AG04450 (cell line): ENCODE measurements at regions not wholly inside any gene's neighbourhood (a gene's known extent, or its start where the extent isn't known, plus 50 kb on each side); places are given as distances from the start of the nearest gene placed in this dataset.
A peak's percentile ranks its signal among the peaks of the same experiment; 100 is the strongest.
"Not testable (repeated sequence)": the region's sequence is repeated elsewhere in the genome, so short reads cannot be mapped to it uniquely, and the experiment has no call there.

ENCODE experiments used
- CTCF ChIA-PET: fragments of 300-600, 350-600 bp; formaldehyde crosslinking; extraction: SDS; loops from one replicate; lab custom pipeline; 2022; ENCODE audit warnings: antibody characterized with exemption, inconsistent platforms; lab: Charles Lee
- POLR2A ChIA-PET: fragments of 350-600 bp; formaldehyde crosslinking; extraction: SDS; loops from one replicate; lab custom pipeline; 2021; ENCODE audit warnings: antibody characterized with exemption, inconsistent platforms; lab: Yijun Ruan, JAX
- DNase-seq: peaks from one replicate; pipeline ENCODE4 v3.0.0-alpha.2; 2011; ENCODE audit warnings: low read depth, low spot score
- H3K27ac ChIP-seq: one replicate; pipeline ENCODE4 v1.5.1; 2012; ENCODE audit warnings: low read depth, low read length, control low read depth
- H3K27me3 ChIP-seq: one replicate; pipeline ENCODE4 v1.6.0; 2012; ENCODE audit warnings: low read length; ENCODE audit not compliant: control insufficient read depth, insufficient read depth
- H3K4me3 ChIP-seq: 2 replicates; pipeline ENCODE4 v1.5.1; 2011; ENCODE audit warnings: mild to moderate bottlenecking, low read depth, low read length, control low read depth
- H3K9me3 ChIP-seq: 2 replicates; pipeline ENCODE4 v1.5.1; 2012; ENCODE audit warnings: low read length; ENCODE audit not compliant: control insufficient read depth, insufficient read depth
- TF ChIP-seq, protein P1 (sequence below): IDR thresholded peaks from 2 replicates; pipeline ENCODE4 v1.5.1; 2011; ENCODE audit warnings: low read depth, low read length, control low read depth, inconsistent platforms

DNA sequence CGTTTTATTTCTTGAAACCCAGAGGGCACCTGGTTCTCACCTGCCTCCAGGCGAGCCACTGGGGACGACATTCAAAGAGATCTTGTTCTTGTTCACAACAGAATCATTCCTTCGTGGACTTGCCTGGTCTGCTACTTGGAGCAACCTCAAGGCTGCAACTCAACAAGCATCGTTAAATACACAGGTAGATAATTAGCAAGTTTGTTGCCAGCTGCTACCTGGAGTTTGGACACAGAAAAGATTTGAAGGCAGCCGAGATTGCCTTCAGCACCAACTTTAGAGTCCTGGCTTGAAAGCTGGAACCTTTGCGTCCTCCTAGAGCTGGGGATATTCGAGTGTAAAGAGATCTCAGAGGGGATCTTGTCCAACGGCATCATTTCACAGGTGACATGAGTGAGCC is 89.6 kb upstream of the C7orf33 start:
- Histone ChIP-seq H3K27ac (no peak overlapping the region), H3K27me3 (no peaks in the 10 kb centered on the region), H3K4me3 (no peak overlapping the region), H3K9me3 (no peaks in the 10 kb centered on the region)
- TF ChIP-seq, protein P1, sequence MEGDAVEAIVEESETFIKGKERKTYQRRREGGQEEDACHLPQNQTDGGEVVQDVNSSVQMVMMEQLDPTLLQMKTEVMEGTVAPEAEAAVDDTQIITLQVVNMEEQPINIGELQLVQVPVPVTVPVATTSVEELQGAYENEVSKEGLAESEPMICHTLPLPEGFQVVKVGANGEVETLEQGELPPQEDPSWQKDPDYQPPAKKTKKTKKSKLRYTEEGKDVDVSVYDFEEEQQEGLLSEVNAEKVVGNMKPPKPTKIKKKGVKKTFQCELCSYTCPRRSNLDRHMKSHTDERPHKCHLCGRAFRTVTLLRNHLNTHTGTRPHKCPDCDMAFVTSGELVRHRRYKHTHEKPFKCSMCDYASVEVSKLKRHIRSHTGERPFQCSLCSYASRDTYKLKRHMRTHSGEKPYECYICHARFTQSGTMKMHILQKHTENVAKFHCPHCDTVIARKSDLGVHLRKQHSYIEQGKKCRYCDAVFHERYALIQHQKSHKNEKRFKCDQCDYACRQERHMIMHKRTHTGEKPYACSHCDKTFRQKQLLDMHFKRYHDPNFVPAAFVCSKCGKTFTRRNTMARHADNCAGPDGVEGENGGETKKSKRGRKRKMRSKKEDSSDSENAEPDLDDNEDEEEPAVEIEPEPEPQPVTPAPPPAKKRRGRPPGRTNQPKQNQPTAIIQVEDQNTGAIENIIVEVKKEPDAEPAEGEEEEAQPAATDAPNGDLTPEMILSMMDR = no peak
- ChIA-PET POLR2A (no interaction called here), CTCF (interaction anchor here (2.2 to 5.7 kb wide), 2 partner anchors 462 to 467 kb away, joined by 6 to 51 read pairs; no protein-coding TSS in a partner anchor)
- no peak for DNase-seq

DNA sequence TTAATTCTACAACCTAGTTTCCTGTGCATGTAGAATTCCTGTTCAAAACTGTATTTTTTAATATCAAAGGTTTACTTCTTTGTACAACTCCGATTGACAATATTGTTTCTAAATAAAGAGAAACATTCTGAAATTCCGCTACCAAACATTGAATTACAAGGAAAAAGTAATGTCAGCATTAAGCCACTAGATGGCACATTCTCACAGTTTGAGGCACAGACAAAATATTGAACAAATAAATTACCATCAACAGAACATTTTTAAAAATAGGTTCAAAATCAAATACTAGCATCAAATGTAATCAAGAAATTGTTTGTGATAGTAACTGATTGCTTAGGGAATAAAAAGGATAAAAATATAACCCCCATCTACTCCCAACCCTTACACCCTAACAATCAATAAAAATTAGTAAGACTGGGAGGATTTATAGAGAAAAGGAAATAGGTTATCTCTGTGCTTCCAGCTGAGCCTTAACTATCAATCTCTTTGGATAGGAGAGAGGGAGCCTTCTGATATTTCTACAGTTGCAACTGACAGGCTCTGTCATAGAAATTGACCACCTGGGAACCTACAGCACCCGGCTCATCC is 86.6 kb upstream of the C7orf33 start:
- TF ChIP-seq, protein P1 = peak; percentile 70
- POLR2A ChIA-PET = no interaction called here
- DNase-seq = no peak
- no peak overlapping the region for H3K4me3 ChIP-seq
- H3K9me3 ChIP-seq = no peaks in the 10 kb centered on the region
- no peak overlapping the region for H3K27ac ChIP-seq
- no peaks in the 10 kb centered on the region for H3K27me3 ChIP-seq
- CTCF ChIA-PET = interaction anchor here (0.5 to 5.7 kb wide), 7 partner anchors 18 to 528 kb away, joined by 3 to 51 read pairs (median 6); no protein-coding TSS in a partner anchor

DNA sequence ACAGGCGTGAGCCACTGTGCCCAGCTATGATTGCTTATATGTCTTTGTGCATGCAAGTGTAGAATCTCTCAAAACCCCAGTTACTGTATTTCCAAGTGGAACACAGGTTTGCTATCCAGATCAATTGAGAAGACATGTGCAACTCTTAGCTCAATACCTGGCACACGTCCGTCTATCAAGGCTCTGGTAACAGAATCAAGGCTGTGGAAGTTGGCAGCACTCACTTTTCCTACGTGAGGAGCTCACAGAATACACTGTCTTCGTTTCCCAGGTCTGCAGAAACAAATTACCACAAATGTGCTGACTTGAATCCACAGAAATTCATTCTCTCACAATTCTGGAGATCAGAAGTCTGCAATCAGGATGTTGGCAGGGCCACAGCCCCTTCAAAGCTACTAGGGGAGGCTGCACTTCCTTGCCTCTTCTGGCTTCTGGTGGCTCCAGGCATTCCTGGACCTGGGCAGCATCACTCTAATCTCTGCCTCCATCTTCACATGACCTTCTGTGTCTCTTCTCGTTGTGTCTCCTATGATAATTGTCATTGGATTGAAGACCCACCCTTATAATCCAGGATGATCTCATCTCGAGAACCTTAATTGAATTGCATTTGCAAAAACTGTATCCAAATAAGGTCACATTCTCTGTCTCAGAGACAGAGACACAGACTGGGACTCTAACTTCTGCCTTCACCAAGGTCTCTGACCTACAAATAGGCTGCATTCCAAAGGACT is 84.8 kb upstream of the C7orf33 start:
- H3K9me3 ChIP-seq = no peaks in the 10 kb centered on the region
- CTCF ChIA-PET = interaction anchor here (0.7 to 5.7 kb wide), 4 partner anchors 13 to 460 kb away, joined by 3 to 51 read pairs (median 9); no protein-coding TSS in a partner anchor
- no peak for DNase-seq
- POLR2A ChIA-PET = no interaction called here
- H3K27ac ChIP-seq = no peak overlapping the region
- no peak overlapping the region for H3K4me3 ChIP-seq
- TF ChIP-seq, protein P1 = no peak
- no peaks in the 10 kb centered on the region for H3K27me3 ChIP-seq

DNA sequence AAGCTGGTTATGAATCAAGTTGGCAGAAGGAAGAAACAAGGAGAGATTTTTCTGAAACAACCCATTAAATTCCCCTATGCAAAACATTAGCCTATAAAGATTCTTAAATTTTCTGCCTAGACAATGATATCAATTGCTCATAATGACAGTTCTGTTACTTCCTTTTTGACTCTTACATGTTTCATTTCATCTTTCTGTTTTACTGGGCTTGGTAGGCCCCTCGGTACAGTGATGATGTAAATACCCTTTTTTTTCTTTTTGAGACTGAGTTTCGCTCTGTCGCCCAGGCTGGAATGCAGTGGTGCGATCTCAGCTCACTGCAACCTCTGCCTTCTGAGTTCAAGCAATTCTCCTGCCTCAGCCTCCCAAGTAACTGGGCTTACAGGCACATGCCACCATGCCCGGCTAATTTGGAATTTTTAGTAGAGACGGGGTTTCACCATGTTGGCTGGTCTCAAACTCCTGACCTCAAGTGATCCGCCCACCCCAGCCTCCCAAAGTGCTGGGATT is 83.4 kb upstream of the C7orf33 start:
- H3K9me3 ChIP-seq, H3K27ac ChIP-seq, CTCF ChIA-PET, POLR2A ChIA-PET, DNase-seq, H3K4me3 ChIP-seq, H3K27me3 ChIP-seq: not testable (repeated sequence)

DNA sequence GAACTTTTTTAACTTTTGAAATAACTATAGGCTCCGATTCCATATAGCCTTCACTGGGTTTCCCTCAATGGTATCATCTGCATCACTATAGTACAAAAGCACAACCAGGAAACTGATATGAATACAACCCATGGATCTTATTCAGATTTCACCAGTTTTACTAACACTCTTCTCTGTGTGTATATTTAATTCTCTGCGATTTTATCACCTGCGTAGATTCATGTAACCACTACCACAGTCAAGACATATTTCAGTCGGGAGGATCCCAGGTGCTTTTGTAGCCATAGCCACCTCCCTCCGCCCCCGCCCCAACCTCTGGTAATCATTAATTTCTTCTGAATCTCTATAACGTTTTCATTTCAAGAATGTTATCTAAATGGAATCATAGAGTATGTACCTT is 82.8 kb upstream of the C7orf33 start:
- H3K4me3 ChIP-seq = no peak overlapping the region
- CTCF ChIA-PET = no interaction called here
- no peak overlapping the region for H3K27ac ChIP-seq
- TF ChIP-seq, protein P1 = no peak
- no peaks in the 10 kb centered on the region for H3K27me3 ChIP-seq
- no peaks in the 10 kb centered on the region for H3K9me3 ChIP-seq
- POLR2A ChIA-PET = no interaction called here
- no peak for DNase-seq
